Hepatic stellate cell (primary cell): ENCODE measurements at regions not wholly inside any gene's neighbourhood (a gene's known extent, or its start where the extent isn't known, plus 50 kb on each side); places are given as distances from the start of the nearest gene placed in this dataset.

Experiments
- DNase-seq: peaks from one replicate; pipeline ENCODE4 v3.0.0; 2011; ENCODE audit warnings: low spot score

- DNase-seq, result no peak
Measured at GRCh38 chr9:80218328-80218727, 646.6 kb downstream of the TLE4 start.

- DNase-seq, result no peak
Measured at GRCh38 chr9:80213613-80214012, 641.8 kb downstream of the TLE4 start.

GRCh38 chr9:80208696-80209095 lies 636.9 kb downstream of the TLE4 start:
- no peak for DNase-seq

GRCh38 chr9:80204054-80204453 lies 632.3 kb downstream of the TLE4 start:
- DNase-seq, result peak; percentile 6

GRCh38 chr9:80197661-80198060 lies 625.9 kb downstream of the TLE4 start:
- peak; percentile 40 for DNase-seq

- peak; percentile 13 for DNase-seq
Measured at GRCh38 chr9:80191108-80191507, 619.3 kb downstream of the TLE4 start.

- no peak for DNase-seq
Measured at GRCh38 chr9:80188579-80188978, 616.8 kb downstream of the TLE4 start.

- DNase-seq, result no peak
Measured at GRCh38 chr9:80185112-80185738, 613.5 kb downstream of the TLE4 start.

- no peak for DNase-seq
Measured at GRCh38 chr9:80177949-80178480, 606.2 kb downstream of the TLE4 start.

- DNase-seq, result peak; percentile 10
Measured at GRCh38 chr9:80175286-80176150, 603.8 kb downstream of the TLE4 start.

- DNase-seq, result no peak
Measured at GRCh38 chr9:80163889-80164288, 592.1 kb downstream of the TLE4 start.

- no peak for DNase-seq
Measured at GRCh38 chr9:80158554-80159170, 586.9 kb downstream of the TLE4 start.

GRCh38 chr9:80158131-80158530 lies 586.4 kb downstream of the TLE4 start:
- DNase-seq, result no peak

GRCh38 chr9:80157561-80157983 lies 585.8 kb downstream of the TLE4 start:
- DNase-seq, result no peak

- DNase-seq, result no peak
Measured at GRCh38 chr9:80156756-80157472, 585.1 kb downstream of the TLE4 start.

- DNase-seq, result no peak
Measured at GRCh38 chr9:80156262-80156661, 584.5 kb downstream of the TLE4 start.

GRCh38 chr9:80147866-80148265 lies 576.1 kb downstream of the TLE4 start:
- DNase-seq, result no peak

GRCh38 chr9:80146466-80146865 lies 574.7 kb downstream of the TLE4 start:
- no peak for DNase-seq

GRCh38 chr9:80144856-80145255 lies 573.1 kb downstream of the TLE4 start:
- DNase-seq, result no peak

- no peak for DNase-seq
Measured at GRCh38 chr9:80144406-80144805, 572.6 kb downstream of the TLE4 start.

- no peak for DNase-seq
Measured at GRCh38 chr9:80143899-80144298, 572.1 kb downstream of the TLE4 start.

GRCh38 chr9:80134487-80134886 lies 562.7 kb downstream of the TLE4 start:
- no peak for DNase-seq
